BE2C (cell line): ENCODE measurements at regions not wholly inside any gene's neighbourhood (a gene's known extent, or its start where the extent isn't known, plus 50 kb on each side); places are given as distances from the start of the nearest gene placed in this dataset.

ENCODE experiments used
- DNase-seq: peaks from one replicate; pipeline ENCODE4 v3.0.0-alpha.2; 2020
- H3K27me3 ChIP-seq: fragments of 250-450 bp; sonication (Bioruptor Pico); 2 replicates; pipeline ENCODE4 v1.5.1; 2020; ENCODE audit warnings: mild to moderate bottlenecking
- H3K36me3 ChIP-seq: fragments of 250-450 bp; sonication (Bioruptor Pico); 2 replicates; pipeline ENCODE4 v1.5.1; 2020; ENCODE audit warnings: mild to moderate bottlenecking
- H3K4me1 ChIP-seq: fragments of 250-450 bp; sonication (Bioruptor Pico); 2 replicates; pipeline ENCODE4 v1.5.1; 2020
- H3K4me3 ChIP-seq: 2 replicates; pipeline ENCODE4 v1.5.1; 2011; ENCODE audit warnings: low read depth, low read length
- H3K9me3 ChIP-seq: fragments of 250-450 bp; sonication (Bioruptor Pico); 2 replicates; pipeline ENCODE4 v1.5.1; 2020
- CTCF ChIP-seq: IDR thresholded peaks from 2 replicates; pipeline ENCODE4 v1.5.1; 2012; ENCODE audit warnings: mild to moderate bottlenecking, low read depth, low read length

DNA sequence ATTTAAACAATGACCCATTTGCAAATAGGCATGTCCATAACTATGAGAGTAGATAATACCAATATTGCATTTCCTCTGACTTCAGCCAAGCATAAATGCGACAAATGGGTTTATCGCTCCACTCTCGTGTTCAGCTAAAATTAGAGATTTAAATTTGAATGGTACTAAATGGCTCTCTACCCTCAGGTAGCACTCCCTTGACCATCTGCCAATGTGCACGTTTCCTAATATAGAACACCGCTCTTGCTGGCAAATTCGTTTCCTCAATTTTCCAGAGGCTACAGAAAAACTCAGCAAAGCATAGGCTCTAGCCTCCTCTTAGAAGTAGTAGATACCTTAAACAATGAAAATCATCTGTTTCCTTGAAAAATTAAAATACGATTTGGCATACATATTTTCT lies 251.6 kb downstream of the ADGRA3 start:
- no peaks in the 10 kb centered on the region for H3K27me3 ChIP-seq
- H3K4me3 ChIP-seq, result no peak overlapping the region
- no peaks in the 10 kb centered on the region for H3K9me3 ChIP-seq
- no peaks in the 10 kb centered on the region for H3K4me1 ChIP-seq
- no peaks in the 10 kb centered on the region for H3K36me3 ChIP-seq
- DNase-seq, result no peak
- no peak for TF ChIP-seq CTCF

- Histone ChIP-seq H3K9me3 (no peaks in the 10 kb centered on the region), H3K4me3 (no peak overlapping the region), H3K36me3 (no peaks in the 10 kb centered on the region), H3K27me3 (no peaks in the 10 kb centered on the region), H3K4me1 (no peaks in the 10 kb centered on the region)
- DNase-seq, result no peak
- no peak for TF ChIP-seq CTCF
Measured at GRCh38 chr4:22253431-22253830, 262.4 kb downstream of the ADGRA3 start.

DNA sequence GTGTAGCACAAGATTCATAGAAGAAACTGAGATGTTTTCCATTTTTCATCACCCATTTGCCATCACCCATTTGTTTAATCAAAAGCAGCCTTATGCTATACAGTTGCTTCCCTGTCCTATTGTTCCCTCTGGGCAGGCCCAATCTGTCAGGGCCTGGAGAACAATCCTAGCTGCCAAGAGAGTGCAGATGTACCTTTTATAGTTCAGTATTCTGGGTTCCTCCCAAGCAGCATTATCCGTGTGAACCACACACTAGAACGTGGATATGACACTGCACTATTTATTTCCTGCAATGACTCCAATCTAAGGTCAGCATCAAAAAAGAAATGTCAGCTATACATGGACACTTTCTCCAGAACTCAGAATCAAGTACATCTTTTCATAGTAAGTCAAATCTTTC lies 269.0 kb downstream of the ADGRA3 start:
- DNase-seq, result no peak
- no peaks in the 10 kb centered on the region for H3K27me3 ChIP-seq
- H3K36me3 ChIP-seq, result no peaks in the 10 kb centered on the region
- H3K4me1 ChIP-seq, result no peaks in the 10 kb centered on the region
- no peak for TF ChIP-seq CTCF
- no peak overlapping the region for H3K4me3 ChIP-seq
- no peaks in the 10 kb centered on the region for H3K9me3 ChIP-seq

GRCh38 chr4:22245294-22245693 lies 270.6 kb downstream of the ADGRA3 start:
- no peak for DNase-seq
- Histone ChIP-seq H3K27me3 (no peaks in the 10 kb centered on the region), H3K4me3 (no peak overlapping the region), H3K36me3 (no peaks in the 10 kb centered on the region), H3K4me1 (no peaks in the 10 kb centered on the region), H3K9me3 (no peaks in the 10 kb centered on the region)
- no peak for TF ChIP-seq CTCF

GRCh38 chr4:22241415-22241814 lies 274.5 kb downstream of the ADGRA3 start:
- no peak for TF ChIP-seq CTCF
- Histone ChIP-seq H3K36me3 (no peaks in the 10 kb centered on the region), H3K4me1 (no peaks in the 10 kb centered on the region), H3K27me3 (peaks cover 4% of the 10 kb centered on the region), H3K4me3 (no peak overlapping the region), H3K9me3 (no peaks in the 10 kb centered on the region)
- DNase-seq, result no peak

- no peak for TF ChIP-seq CTCF
- Histone ChIP-seq H3K4me3 (no peak overlapping the region), H3K4me1 (no peaks in the 10 kb centered on the region), H3K27me3 (peaks cover 6% of the 10 kb centered on the region), H3K36me3 (no peaks in the 10 kb centered on the region), H3K9me3 (no peaks in the 10 kb centered on the region)
- DNase-seq, result no peak
Measured at GRCh38 chr4:22240814-22241213, 275.1 kb downstream of the ADGRA3 start.
